ENCODE measurements at regions not wholly inside any gene's neighbourhood (a gene's known extent, or its start where the extent isn't known, plus 50 kb on each side); places are given as distances from the start of the nearest gene placed in this dataset.

DNA sequence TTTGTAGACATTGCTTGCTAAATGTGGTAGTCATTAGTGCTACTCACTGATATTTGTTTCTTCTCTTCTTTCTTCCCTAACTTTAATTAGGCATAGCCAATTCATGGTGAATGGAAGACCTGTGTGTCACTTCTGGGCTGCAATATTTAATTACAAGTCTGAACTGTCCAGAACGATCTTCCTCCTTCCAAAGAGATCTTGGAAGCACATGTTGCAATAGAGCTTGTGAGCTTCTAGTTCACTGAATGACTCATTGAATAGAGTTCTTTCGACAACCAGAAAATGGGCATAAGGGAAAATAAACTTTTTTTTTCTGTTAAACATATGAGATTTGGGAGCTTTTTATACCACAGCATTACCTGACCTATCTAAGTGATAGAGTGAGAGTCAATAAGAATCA lies 1264.6 kb downstream of the PCDH9 start:
- Histone ChIP-seq H3K4me1 (ENCODE audit: insufficient read depth) (no peaks in the 10 kb centered on the region), H3K9me3 (ENCODE audit: low read depth) (no peaks in the 10 kb centered on the region), H3K27me3 (no peaks in the 10 kb centered on the region), H3K4me3 (no peak overlapping the region), H3K4me2 (no peak overlapping the region), H3K27ac (no peak overlapping the region), H3K9me2 (replicated peaks; ENCODE audit: insufficient read depth) (no peaks in the 10 kb centered on the region), H4K20me1 (ENCODE audit: insufficient read depth, poor library complexity, severe bottlenecking) (no peaks in the 10 kb centered on the region), H2AFZ (no peak overlapping the region), H3K79me2 (no peaks in the 10 kb centered on the region), H3K36me3 (replicated peaks; ENCODE audit: insufficient read depth, low read depth) (no peaks in the 10 kb centered on the region)
- DNase-seq (ENCODE audit: low spot score), result no peak
- 90% methylated on average over 2 of the region's 2 CpGs for whole genome bisulfite sequencing (ENCODE audit: low lambda C conversion rate, missing lambda C conversion rate)
- TF ChIP-seq CTCF (IDR thresholded peaks at IDR 0.05; ENCODE audit: poor library complexity) (no peak), EZH2 (IDR thresholded peaks at IDR 0.05; ENCODE audit: borderline replicate concordance) (no peak), EZH2phosphoT487 (IDR thresholded peaks at IDR 0.05; ENCODE audit: low read depth, severe bottlenecking, unreplicated experiment) (no peak)

GRCh38 chr13:65964672-65965071 lies 1265.5 kb downstream of the PCDH9 start:
- H3K27ac ChIP-seq, result no peak overlapping the region
- no peaks in the 10 kb centered on the region for H3K9me2 ChIP-seq (replicated peaks; ENCODE audit: insufficient read depth)
- 88% methylated on average over 1 of the region's 1 CpG for WGBS (ENCODE audit: low lambda C conversion rate, missing lambda C conversion rate)
- no peaks in the 10 kb centered on the region for H3K36me3 ChIP-seq (replicated peaks; ENCODE audit: insufficient read depth, low read depth)
- no peaks in the 10 kb centered on the region for H3K4me1 ChIP-seq (ENCODE audit: insufficient read depth)
- H3K4me2 ChIP-seq, result no peak overlapping the region
- H3K9me3 ChIP-seq (ENCODE audit: low read depth), result no peaks in the 10 kb centered on the region
- TF ChIP-seq EZH2 (IDR thresholded peaks at IDR 0.05; ENCODE audit: borderline replicate concordance) (no peak), EZH2phosphoT487 (IDR thresholded peaks at IDR 0.05; ENCODE audit: low read depth, severe bottlenecking, unreplicated experiment) (no peak), CTCF (IDR thresholded peaks at IDR 0.05; ENCODE audit: poor library complexity) (no peak)
- H3K27me3 ChIP-seq, result no peaks in the 10 kb centered on the region
- H4K20me1 ChIP-seq (ENCODE audit: insufficient read depth, poor library complexity, severe bottlenecking), result no peaks in the 10 kb centered on the region
- H2AFZ ChIP-seq, result no peak overlapping the region
- DNase-seq (ENCODE audit: low spot score), result no peak
- H3K79me2 ChIP-seq, result no peaks in the 10 kb centered on the region
- no peak overlapping the region for H3K4me3 ChIP-seq

DNA sequence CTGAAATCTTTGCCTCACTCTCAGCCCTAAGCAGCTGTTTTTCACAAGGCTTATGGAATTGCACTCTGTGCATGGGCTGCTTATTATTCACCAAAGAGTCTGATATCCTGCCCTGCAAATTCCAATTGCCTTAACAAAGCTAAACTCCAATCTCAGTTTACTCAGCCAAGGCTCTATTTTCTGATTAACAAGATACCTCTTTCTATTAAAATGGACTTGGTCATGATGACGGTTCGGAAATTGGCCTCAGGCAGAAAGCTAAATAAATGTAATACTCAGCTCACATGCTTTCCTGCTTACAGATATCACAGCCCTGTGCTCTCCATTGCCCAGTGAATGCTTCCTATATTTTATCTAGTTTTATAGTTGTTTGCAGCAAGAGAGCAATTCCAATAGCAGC lies 1270.8 kb downstream of the PCDH9 start:
- H3K4me3 ChIP-seq, result no peak overlapping the region
- H3K27ac ChIP-seq, result no peak overlapping the region
- no peak for TF ChIP-seq EZH2 (IDR thresholded peaks at IDR 0.05; ENCODE audit: borderline replicate concordance)
- TF ChIP-seq EZH2phosphoT487 (IDR thresholded peaks at IDR 0.05; ENCODE audit: low read depth, severe bottlenecking, unreplicated experiment), result no peak
- TF ChIP-seq CTCF (IDR thresholded peaks at IDR 0.05; ENCODE audit: poor library complexity), result no peak
- no peak overlapping the region for H2AFZ ChIP-seq
- no peaks in the 10 kb centered on the region for H3K4me1 ChIP-seq (ENCODE audit: insufficient read depth)
- DNase-seq (ENCODE audit: low spot score), result no peak
- no peaks in the 10 kb centered on the region for H4K20me1 ChIP-seq (ENCODE audit: insufficient read depth, poor library complexity, severe bottlenecking)
- no peaks in the 10 kb centered on the region for H3K9me3 ChIP-seq (ENCODE audit: low read depth)
- H3K4me2 ChIP-seq, result no peak overlapping the region
- 77% methylated on average over 2 of the region's 2 CpGs for WGBS (ENCODE audit: low lambda C conversion rate, missing lambda C conversion rate)
- H3K9me2 ChIP-seq (replicated peaks; ENCODE audit: insufficient read depth), result no peaks in the 10 kb centered on the region
- H3K27me3 ChIP-seq, result no peaks in the 10 kb centered on the region
- no peaks in the 10 kb centered on the region for H3K79me2 ChIP-seq
- H3K36me3 ChIP-seq (replicated peaks; ENCODE audit: insufficient read depth, low read depth), result no peaks in the 10 kb centered on the region

- TF ChIP-seq EZH2 (IDR thresholded peaks at IDR 0.05; ENCODE audit: borderline replicate concordance) (no peak), EZH2phosphoT487 (IDR thresholded peaks at IDR 0.05; ENCODE audit: low read depth, severe bottlenecking, unreplicated experiment) (no peak), CTCF (IDR thresholded peaks at IDR 0.05; ENCODE audit: poor library complexity) (no peak)
- 89% methylated on average over 4 of the region's 4 CpGs for WGBS (ENCODE audit: low lambda C conversion rate, missing lambda C conversion rate)
These were observed 1283.7 kb downstream of the PCDH9 start for GRCh38 chr13:65946387-65946786.

More at GRCh38 chr13:65946387-65946786, 1283.7 kb downstream of the PCDH9 start:
- H3K27me3 ChIP-seq, result no peaks in the 10 kb centered on the region
- no peak overlapping the region for H2AFZ ChIP-seq
- no peak overlapping the region for H3K4me3 ChIP-seq
- no peaks in the 10 kb centered on the region for H4K20me1 ChIP-seq (ENCODE audit: insufficient read depth, poor library complexity, severe bottlenecking)
- H3K9me3 ChIP-seq (ENCODE audit: low read depth), result no peaks in the 10 kb centered on the region
- no peaks in the 10 kb centered on the region for H3K79me2 ChIP-seq
- no peaks in the 10 kb centered on the region for H3K36me3 ChIP-seq (replicated peaks; ENCODE audit: insufficient read depth, low read depth)
- no peak overlapping the region for H3K4me2 ChIP-seq
- no peak overlapping the region for H3K27ac ChIP-seq
- no peaks in the 10 kb centered on the region for H3K9me2 ChIP-seq (replicated peaks; ENCODE audit: insufficient read depth)
- no peak for DNase-seq (ENCODE audit: low spot score)
- H3K4me1 ChIP-seq (ENCODE audit: insufficient read depth), result no peaks in the 10 kb centered on the region

Data from hepatocyte (in vitro differentiated cells).